Hepatocyte (in vitro differentiated cells): ENCODE measurements at regions not wholly inside any gene's neighbourhood (a gene's known extent, or its start where the extent isn't known, plus 50 kb on each side); places are given as distances from the start of the nearest gene placed in this dataset.
"Not testable (repeated sequence)": the region's sequence is repeated elsewhere in the genome, so short reads cannot be mapped to it uniquely, and the experiment has no call there.

ENCODE experiments used
- DNase-seq: peaks from one replicate; pipeline ENCODE4 v3.0.0-alpha.2; 2016; ENCODE audit warnings: low spot score
- H2AFZ ChIP-seq: fragments of 200-600 bp; sonication (generic); 2 replicates; pipeline ENCODE4 v1.6.0; 2016; ENCODE audit warnings: antibody characterized with exemption, mild to moderate bottlenecking
- H3K27ac ChIP-seq: fragments of 200-600 bp; sonication (generic); 2 replicates; pipeline ENCODE4 v1.5.1; 2016; ENCODE audit warnings: mild to moderate bottlenecking
- H3K27me3 ChIP-seq: fragments of 200-600 bp; sonication (generic); 2 replicates; pipeline ENCODE4 v1.6.1; 2016
- H3K36me3 ChIP-seq: fragments of 200-600 bp; sonication (generic); replicated peaks from 2 replicates; pipeline ENCODE4 v1.5.1; 2016; ENCODE audit warnings: low read depth; ENCODE audit not compliant: insufficient read depth
- H3K4me1 ChIP-seq: fragments of 200-600 bp; sonication (generic); 2 replicates; pipeline ENCODE4 v1.5.1; 2016; ENCODE audit warnings: mild to moderate bottlenecking, moderate library complexity; ENCODE audit not compliant: insufficient read depth
- H3K4me2 ChIP-seq: fragments of 200-600 bp; sonication (generic); 2 replicates; pipeline ENCODE4 v1.6.0; 2016
- H3K4me3 ChIP-seq: fragments of 200-600 bp; sonication (generic); 2 replicates; pipeline ENCODE4 v1.5.1; 2016; ENCODE audit warnings: mild to moderate bottlenecking
- H3K79me2 ChIP-seq: fragments of 200-600 bp; sonication (generic); 2 replicates; pipeline ENCODE4 v1.6.0; 2017; ENCODE audit warnings: mild to moderate bottlenecking
- H3K9me2 ChIP-seq: fragments of 200-600 bp; sonication (generic); replicated peaks from 2 replicates; pipeline ENCODE4 v1.6.0; 2017; ENCODE audit warnings: mild to moderate bottlenecking; ENCODE audit not compliant: insufficient read depth
- H3K9me3 ChIP-seq: fragments of 200-600 bp; sonication (generic); 2 replicates; pipeline ENCODE4 v1.5.1; 2016; ENCODE audit warnings: low read depth, mild to moderate bottlenecking
- H4K20me1 ChIP-seq: fragments of 200-600 bp; sonication (generic); 2 replicates; pipeline ENCODE4 v1.6.0; 2016; ENCODE audit warnings: mild to moderate bottlenecking; ENCODE audit not compliant: insufficient read depth, poor library complexity, severe bottlenecking
- EZH2 ChIP-seq: fragments of 200-600 bp; sonication (generic); IDR thresholded peaks from 2 replicates; pipeline ENCODE4 v1.6.1; 2016; ENCODE audit warnings: antibody characterized with exemption, mild to moderate bottlenecking, borderline replicate concordance
- EZH2phosphoT487 ChIP-seq: fragments of 200-600 bp; sonication (generic); IDR thresholded peaks from one replicate; pipeline ENCODE4 v1.6.1; 2018; ENCODE audit warnings: antibody characterized with exemption, mild to moderate bottlenecking, low read depth, moderate library complexity; ENCODE audit not compliant: unreplicated experiment, severe bottlenecking
- WGBS: methylation state at CpG from one replicate; pipeline ENCODE4 v1.1.6; 2016; ENCODE audit warnings: low lambda C conversion rate; ENCODE audit errors: missing lambda C conversion rate; 5-methylcytosine and 5-hydroxymethylcytosine counted together
- TF ChIP-seq, protein P1 (sequence below): fragments of 200-600 bp; sonication (generic); IDR thresholded peaks from 2 replicates; pipeline ENCODE4 v1.5.1; 2016; ENCODE audit warnings: antibody characterized with exemption, mild to moderate bottlenecking; ENCODE audit not compliant: poor library complexity

DNA sequence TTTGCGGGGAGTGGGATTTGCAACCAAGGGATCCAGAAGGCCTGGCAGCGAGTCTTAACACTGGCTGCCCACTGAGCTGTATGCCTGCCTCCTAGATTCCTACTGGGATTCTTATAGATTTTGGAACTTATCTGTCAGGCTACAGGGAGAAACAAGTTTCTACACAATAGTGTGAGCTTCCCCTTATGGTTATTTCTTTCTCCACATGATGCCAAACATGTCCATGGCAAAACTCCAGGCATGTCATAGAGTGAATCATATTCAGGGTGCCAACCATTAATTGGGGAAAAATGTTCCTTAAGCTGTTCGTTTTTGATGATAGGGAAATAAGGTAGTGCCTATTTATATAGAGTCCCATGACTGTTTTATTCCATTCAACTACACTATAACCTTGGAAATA lies 1185.2 kb upstream of the CELF4 start:
- Histone ChIP-seq H3K27ac (no peak overlapping the region), H3K4me3 (no peak overlapping the region), H3K4me2 (no peak overlapping the region), H3K9me2 (no peaks in the 10 kb centered on the region), H4K20me1 (no peaks in the 10 kb centered on the region), H3K4me1 (peaks cover 24% of the 10 kb centered on the region), H2AFZ (no peak overlapping the region), H3K27me3 (no peaks in the 10 kb centered on the region), H3K9me3 (no peaks in the 10 kb centered on the region), H3K36me3 (no peaks in the 10 kb centered on the region), H3K79me2 (no peaks in the 10 kb centered on the region)
- no peak for DNase-seq
- 96% methylated on average over 3 of the region's 3 CpGs for WGBS
- TF ChIP-seq EZH2phosphoT487 (no peak), EZH2 (no peak)
- TF ChIP-seq, protein P1, sequence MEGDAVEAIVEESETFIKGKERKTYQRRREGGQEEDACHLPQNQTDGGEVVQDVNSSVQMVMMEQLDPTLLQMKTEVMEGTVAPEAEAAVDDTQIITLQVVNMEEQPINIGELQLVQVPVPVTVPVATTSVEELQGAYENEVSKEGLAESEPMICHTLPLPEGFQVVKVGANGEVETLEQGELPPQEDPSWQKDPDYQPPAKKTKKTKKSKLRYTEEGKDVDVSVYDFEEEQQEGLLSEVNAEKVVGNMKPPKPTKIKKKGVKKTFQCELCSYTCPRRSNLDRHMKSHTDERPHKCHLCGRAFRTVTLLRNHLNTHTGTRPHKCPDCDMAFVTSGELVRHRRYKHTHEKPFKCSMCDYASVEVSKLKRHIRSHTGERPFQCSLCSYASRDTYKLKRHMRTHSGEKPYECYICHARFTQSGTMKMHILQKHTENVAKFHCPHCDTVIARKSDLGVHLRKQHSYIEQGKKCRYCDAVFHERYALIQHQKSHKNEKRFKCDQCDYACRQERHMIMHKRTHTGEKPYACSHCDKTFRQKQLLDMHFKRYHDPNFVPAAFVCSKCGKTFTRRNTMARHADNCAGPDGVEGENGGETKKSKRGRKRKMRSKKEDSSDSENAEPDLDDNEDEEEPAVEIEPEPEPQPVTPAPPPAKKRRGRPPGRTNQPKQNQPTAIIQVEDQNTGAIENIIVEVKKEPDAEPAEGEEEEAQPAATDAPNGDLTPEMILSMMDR, result no peak

DNA sequence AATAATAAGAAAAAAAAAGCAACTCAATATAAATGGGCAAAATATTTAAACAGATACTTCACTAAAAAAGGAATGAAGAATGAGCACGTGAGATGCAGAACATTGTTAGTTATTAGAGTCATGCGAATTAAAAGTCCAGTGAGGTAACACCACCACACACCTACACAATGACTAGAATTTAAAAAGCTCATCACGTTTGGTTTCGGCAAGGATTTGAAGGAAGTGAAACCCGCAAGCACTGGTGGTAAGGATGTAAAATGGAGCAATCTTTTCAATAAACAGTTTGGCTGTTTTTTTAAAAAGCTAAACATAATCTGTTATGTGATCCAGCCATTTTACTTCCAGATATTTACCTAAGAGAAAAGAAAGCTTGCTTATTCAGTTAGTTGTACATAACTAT lies 1181.6 kb upstream of the CELF4 start:
- no peaks in the 10 kb centered on the region for H3K79me2 ChIP-seq
- H3K4me1 ChIP-seq, result peaks cover 20% of the 10 kb centered on the region
- H3K36me3 ChIP-seq, result no peaks in the 10 kb centered on the region
- no peak overlapping the region for H3K4me3 ChIP-seq
- DNase-seq, result no peak
- H3K27me3 ChIP-seq, result no peaks in the 10 kb centered on the region
- no peaks in the 10 kb centered on the region for H4K20me1 ChIP-seq
- H3K27ac ChIP-seq, result no peak overlapping the region
- H3K9me3 ChIP-seq, result no peaks in the 10 kb centered on the region
- no peak overlapping the region for H2AFZ ChIP-seq
- 82% methylated on average over 5 of the region's 5 CpGs for WGBS
- H3K9me2 ChIP-seq, result no peaks in the 10 kb centered on the region
- no peak overlapping the region for H3K4me2 ChIP-seq
- TF ChIP-seq, protein P1, result no peak
- TF ChIP-seq EZH2phosphoT487 (no peak), EZH2 (no peak)

DNA sequence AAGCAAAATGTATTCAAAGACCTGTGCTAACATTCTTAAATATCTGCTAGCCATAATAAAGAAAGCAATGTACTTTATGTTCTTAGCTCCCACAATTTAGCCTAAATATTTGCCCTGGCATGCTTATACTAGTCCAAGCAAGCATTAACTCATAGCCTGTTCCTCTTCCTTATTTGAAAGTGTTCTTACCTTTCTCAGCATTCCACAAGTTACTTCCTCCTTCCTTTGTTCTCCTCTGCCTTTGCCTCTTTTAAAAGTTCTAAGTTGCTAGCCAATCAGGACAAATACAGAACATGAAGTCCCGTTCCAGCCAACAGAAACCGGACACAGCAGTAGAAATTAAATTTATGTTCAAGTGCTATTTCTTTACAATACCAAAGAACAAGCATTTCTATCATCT lies 1154.6 kb upstream of the CELF4 start:
- not testable (repeated sequence) for H2AFZ ChIP-seq, H3K27ac ChIP-seq
- WGBS, result 85% methylated on average over 2 of the region's 2 CpGs

DNA sequence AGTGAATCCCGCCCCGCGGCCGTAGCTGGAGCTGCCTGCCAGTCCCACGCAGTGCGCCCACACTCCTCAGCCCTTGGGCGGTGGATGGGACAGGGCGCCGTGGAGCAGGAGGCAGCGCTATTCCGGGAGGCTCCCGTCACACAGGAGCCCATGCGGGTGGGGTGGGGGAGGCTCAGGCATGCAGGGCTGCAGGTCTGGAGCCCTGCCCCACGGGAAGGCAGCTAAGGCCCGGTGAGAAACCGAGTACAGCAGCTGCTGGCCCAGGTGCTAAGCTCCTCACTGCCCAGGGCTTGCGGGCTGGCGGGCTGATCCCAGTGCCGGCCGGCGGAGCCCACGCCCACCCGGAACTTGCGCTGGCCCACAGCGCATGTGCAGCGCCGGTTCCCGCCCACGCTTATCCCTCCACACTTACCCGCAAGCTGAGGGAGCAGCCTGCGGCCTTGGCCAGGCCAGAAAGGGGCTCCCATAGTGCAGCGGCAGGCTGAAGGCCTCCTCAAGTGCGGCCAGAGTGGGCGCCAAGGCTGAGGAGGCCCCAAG lies 1152.8 kb upstream of the CELF4 start:
- no peaks in the 10 kb centered on the region for H3K9me3 ChIP-seq
- H3K4me2 ChIP-seq, result no peak overlapping the region
- H3K4me1 ChIP-seq, result no peaks in the 10 kb centered on the region
- no peaks in the 10 kb centered on the region for H3K79me2 ChIP-seq
- TF ChIP-seq EZH2 (no peak), EZH2phosphoT487 (no peak)
- TF ChIP-seq, protein P1, result no peak
- H3K9me2 ChIP-seq, result no peaks in the 10 kb centered on the region
- 97% methylated on average over 34 of the region's 34 CpGs for WGBS
- no peak overlapping the region for H3K4me3 ChIP-seq
- no peak overlapping the region for H2AFZ ChIP-seq
- H3K27me3 ChIP-seq, result no peaks in the 10 kb centered on the region
- no peak for DNase-seq
- H3K36me3 ChIP-seq, result no peaks in the 10 kb centered on the region
- no peak overlapping the region for H3K27ac ChIP-seq
- H4K20me1 ChIP-seq, result no peaks in the 10 kb centered on the region

More for the DNA sequence above, 1154.6 kb upstream of the CELF4 start:
- H3K9me2 ChIP-seq, H3K27me3 ChIP-seq, H3K9me3 ChIP-seq, H3K36me3 ChIP-seq, H3K4me3 ChIP-seq, H3K4me1 ChIP-seq, H3K79me2 ChIP-seq, H4K20me1 ChIP-seq, DNase-seq, H3K4me2 ChIP-seq: not testable (repeated sequence)
